AG09319 (cell line): ENCODE measurements at regions not wholly inside any gene's neighbourhood (a gene's known extent, or its start where the extent isn't known, plus 50 kb on each side); places are given as distances from the start of the nearest gene placed in this dataset.

ENCODE experiments used
- DNase-seq: peaks from one replicate; pipeline ENCODE4 v3.0.0-alpha.2; 2010; ENCODE audit warnings: low read depth; ENCODE audit errors: extremely low read depth
- TF ChIP-seq, protein P1 (sequence below): IDR thresholded peaks from 2 replicates; pipeline ENCODE4 v1.5.1; 2011; ENCODE audit warnings: low read depth, mild to moderate bottlenecking, inconsistent platforms, low read length, moderate library complexity

GRCh38 chr7:130909881-130910672 is 176.1 kb upstream of the KLF14 start:
- DNase-seq: no peak
- TF ChIP-seq, protein P1, sequence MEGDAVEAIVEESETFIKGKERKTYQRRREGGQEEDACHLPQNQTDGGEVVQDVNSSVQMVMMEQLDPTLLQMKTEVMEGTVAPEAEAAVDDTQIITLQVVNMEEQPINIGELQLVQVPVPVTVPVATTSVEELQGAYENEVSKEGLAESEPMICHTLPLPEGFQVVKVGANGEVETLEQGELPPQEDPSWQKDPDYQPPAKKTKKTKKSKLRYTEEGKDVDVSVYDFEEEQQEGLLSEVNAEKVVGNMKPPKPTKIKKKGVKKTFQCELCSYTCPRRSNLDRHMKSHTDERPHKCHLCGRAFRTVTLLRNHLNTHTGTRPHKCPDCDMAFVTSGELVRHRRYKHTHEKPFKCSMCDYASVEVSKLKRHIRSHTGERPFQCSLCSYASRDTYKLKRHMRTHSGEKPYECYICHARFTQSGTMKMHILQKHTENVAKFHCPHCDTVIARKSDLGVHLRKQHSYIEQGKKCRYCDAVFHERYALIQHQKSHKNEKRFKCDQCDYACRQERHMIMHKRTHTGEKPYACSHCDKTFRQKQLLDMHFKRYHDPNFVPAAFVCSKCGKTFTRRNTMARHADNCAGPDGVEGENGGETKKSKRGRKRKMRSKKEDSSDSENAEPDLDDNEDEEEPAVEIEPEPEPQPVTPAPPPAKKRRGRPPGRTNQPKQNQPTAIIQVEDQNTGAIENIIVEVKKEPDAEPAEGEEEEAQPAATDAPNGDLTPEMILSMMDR: no peak

GRCh38 chr7:130910949-130911944 is 177.2 kb upstream of the KLF14 start:
- TF ChIP-seq, protein P1: no peak
- DNase-seq: no peak

DNA sequence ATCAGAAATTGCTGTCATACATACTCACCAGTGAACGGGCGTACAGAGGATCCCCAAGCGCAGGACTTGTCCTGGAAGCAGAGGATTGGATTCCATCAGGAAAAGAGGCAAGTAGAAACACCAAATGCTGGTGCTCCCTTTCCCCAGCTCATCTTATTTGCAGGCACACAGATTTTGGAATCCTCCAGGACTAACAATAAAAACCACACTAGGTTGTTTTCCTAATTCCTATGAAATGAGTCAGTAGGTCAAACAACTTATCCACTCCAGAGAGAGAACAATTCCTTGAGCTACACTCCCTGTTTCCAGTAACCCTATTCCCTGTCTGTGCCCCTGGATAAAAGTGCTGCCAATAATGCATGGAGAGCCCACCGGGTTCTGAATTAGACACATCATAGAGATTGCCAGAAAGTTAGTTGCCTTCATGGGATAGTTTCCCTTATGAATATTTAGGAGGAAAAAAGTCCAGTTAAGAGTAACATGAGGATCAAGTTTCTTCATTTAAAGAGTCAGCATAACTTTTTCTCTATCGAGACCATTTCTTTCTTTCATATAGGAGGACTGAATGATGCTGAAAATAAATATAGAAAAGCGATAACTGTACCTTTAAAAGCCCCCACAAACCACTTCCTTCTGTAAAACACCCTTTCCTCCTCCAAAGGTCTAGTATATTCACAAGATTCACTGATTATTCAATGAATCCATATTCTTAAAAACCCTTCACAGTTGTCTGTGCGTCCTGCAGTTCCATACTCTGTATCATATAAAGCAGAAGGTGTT is 178.3 kb upstream of the KLF14 start:
- DNase-seq: peak; percentile 65
- TF ChIP-seq, protein P1: no peak

- peak; percentile 89 for DNase-seq
- TF ChIP-seq, protein P1: no peak
Observed at GRCh38 chr7:130912862-130913638, 179.0 kb upstream of the KLF14 start.

DNA sequence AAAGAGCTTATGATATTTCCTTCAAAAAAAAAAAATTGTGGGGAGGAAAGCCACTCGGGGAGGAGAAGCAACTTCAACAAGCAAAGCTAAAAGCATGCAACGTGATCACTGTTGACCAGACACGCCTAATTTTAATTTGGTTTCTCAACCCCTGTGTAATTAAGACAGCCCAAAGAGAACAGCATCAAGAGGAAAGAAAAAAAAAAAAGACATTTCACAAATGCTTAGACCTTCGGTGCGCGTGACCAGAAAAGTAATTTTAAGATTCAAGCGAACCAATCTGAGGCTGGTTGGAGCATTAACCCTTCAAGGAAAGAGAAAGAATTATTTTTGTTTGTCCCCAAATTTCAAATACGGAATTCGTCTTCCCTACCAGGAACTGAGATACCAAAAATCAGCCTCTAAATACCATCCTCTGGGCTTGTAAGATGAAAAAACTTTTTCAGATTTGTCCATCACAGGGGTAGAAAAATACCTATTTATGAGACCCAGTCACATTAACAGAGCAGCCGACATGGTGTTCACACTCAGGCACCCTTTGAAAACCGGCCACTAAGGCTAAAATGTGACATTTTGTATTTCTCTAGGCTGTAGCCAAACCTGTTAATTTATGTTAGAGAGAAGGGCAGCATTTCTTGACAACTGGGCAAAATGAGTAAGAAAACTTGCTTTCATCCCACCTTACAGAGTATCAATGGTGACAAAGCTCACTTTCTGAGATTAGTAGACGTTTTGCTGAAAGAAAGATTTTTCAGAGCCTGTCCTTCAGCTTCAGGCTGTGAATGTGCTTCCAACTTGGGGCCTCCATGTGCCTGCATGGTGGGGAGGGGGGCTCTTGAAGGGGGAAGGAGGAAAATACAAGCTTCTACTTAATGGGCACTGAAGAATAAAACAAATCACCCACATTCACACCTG is 179.9 kb upstream of the KLF14 start:
- DNase-seq: no peak

More for the DNA sequence above, 179.9 kb upstream of the KLF14 start:
- TF ChIP-seq, protein P1: no peak
